ENCODE measurements at regions not wholly inside any gene's neighbourhood (a gene's known extent, or its start where the extent isn't known, plus 50 kb on each side); places are given as distances from the start of the nearest gene placed in this dataset.

- TF ChIP-seq, protein P1, sequence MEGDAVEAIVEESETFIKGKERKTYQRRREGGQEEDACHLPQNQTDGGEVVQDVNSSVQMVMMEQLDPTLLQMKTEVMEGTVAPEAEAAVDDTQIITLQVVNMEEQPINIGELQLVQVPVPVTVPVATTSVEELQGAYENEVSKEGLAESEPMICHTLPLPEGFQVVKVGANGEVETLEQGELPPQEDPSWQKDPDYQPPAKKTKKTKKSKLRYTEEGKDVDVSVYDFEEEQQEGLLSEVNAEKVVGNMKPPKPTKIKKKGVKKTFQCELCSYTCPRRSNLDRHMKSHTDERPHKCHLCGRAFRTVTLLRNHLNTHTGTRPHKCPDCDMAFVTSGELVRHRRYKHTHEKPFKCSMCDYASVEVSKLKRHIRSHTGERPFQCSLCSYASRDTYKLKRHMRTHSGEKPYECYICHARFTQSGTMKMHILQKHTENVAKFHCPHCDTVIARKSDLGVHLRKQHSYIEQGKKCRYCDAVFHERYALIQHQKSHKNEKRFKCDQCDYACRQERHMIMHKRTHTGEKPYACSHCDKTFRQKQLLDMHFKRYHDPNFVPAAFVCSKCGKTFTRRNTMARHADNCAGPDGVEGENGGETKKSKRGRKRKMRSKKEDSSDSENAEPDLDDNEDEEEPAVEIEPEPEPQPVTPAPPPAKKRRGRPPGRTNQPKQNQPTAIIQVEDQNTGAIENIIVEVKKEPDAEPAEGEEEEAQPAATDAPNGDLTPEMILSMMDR (conservative IDR thresholded peaks at IDR 0.05; ENCODE audit: low read depth, low read length), result no peak
- TF ChIP-seq EZH2 (IDR thresholded peaks at IDR 0.05; ENCODE audit: borderline replicate concordance, low read depth, low read length, poor library complexity, severe bottlenecking), result no peak
Observed at GRCh38 chr7:142554560-142555532, 194.4 kb upstream of the PRSS1 start.
